Heart left ventricle (tissue), 16 donors: ENCODE measurements at regions not wholly inside any gene's neighbourhood (a gene's known extent, or its start where the extent isn't known, plus 50 kb on each side); places are given as distances from the start of the nearest gene placed in this dataset.
A peak's percentile ranks its signal among the peaks of the same experiment; 100 is the strongest.
"Not testable (repeated sequence)": the region's sequence is repeated elsewhere in the genome, so short reads cannot be mapped to it uniquely, and the experiment has no call there.

Experiments used
- ATAC-seq, 4 donors: fragments of 200-7000 bp; cut with Tn5 transposase; one replicate each; pipeline ENCODE4 v1.9.1; 2020 to 2022; ENCODE audit warnings: moderate library complexity in 4 of 4, mild to moderate bottlenecking in 3 of 4, moderate number of reproducible peaks in 1 of 4
- DNase-seq, 5 donors: peaks; one replicate each; pipeline ENCODE4 v3.0.0-alpha.2; 2020
- H3K27ac ChIP-seq, 12 donors: fragments of 200-600 bp; sonication (generic) in 4 of 12; one replicate each; pipeline versions ENCODE4 v1.5.0 to v1.8.0; 2016 to 2022; ENCODE audit warnings: mild to moderate bottlenecking in 2 of 12
- H3K27me3 ChIP-seq, 9 donors: fragments of 200-600 bp; sonication (generic) in 2 of 9; one replicate each; pipeline versions ENCODE4 v1.5.1 to v1.8.0; 2016 to 2022; ENCODE audit warnings: mild to moderate bottlenecking in 3 of 9
- H3K36me3 ChIP-seq, 9 donors: fragments of 200-600 bp; sonication (generic) in 2 of 9; one replicate each; pipeline versions ENCODE4 v1.5.0 to v1.8.0; 2018 to 2022; ENCODE audit warnings: mild to moderate bottlenecking in 2 of 9
- H3K4me1 ChIP-seq, 12 donors: fragments of 200-600 bp; sonication (generic) in 4 of 12; one replicate each; pipeline versions ENCODE4 v1.5.0 to v1.8.0; 2016 to 2022; ENCODE audit warnings: mild to moderate bottlenecking in 3 of 12
- H3K4me3 ChIP-seq, 12 donors: fragments of 200-600 bp; sonication (generic) in 4 of 12; one replicate each; pipeline versions ENCODE4 v1.5.0 to v1.8.0; 2017 to 2022; ENCODE audit warnings: mild to moderate bottlenecking in 9 of 12, moderate library complexity in 4 of 12
- H3K9me3 ChIP-seq, 12 donors: fragments of 200-600 bp; sonication (generic) in 4 of 12; one replicate each; pipeline versions ENCODE4 v1.5.0 to v1.8.0; 2016 to 2022; ENCODE audit warnings: mild to moderate bottlenecking in 1 of 12
- CTCF ChIP-seq, 12 donors: fragments of 200-600 bp; sonication (generic) in 4 of 12; IDR thresholded peaks; one replicate each; pipeline versions ENCODE4 v1.5.0 to v1.8.0; 2018 to 2022; ENCODE audit warnings: antibody characterized with exemption in 12 of 12, mild to moderate bottlenecking in 5 of 12
- POLR2A ChIP-seq, 2 donors: fragments of 450-650 bp; IDR thresholded peaks; one replicate each; pipeline ENCODE4 v1.6.1; 2017; ENCODE audit warnings: antibody characterized with exemption in 2 of 2, mild to moderate bottlenecking in 2 of 2, moderate library complexity in 2 of 2
- WGBS, 4 donors: extraction: QIAGEN DNeasy Blood & Tissue Kit in 2 of 4; methylation state at CpG; one replicate each; pipeline versions ENCODE4 v1.1.5 to v1.1.7; 2013 to 2018; 5-methylcytosine and 5-hydroxymethylcytosine counted together
- intact Hi-C, 10 donors: fragments of 100-400 bp; cut with DNase I; formaldehyde crosslinking; loops; one replicate each; pipeline versions ENCODE4 v1.11.1 to v1.14.2; 2022
- donor health status: ischemic (EF 13 %, LVEDD 7.1; RV severe dilation, severe dysfunction).
- donor health status: healthy with polysubstance abuse.
- donor health status: DM: no; HTN: yes; CAD: no.
- donor health status: DM: no; HTN: no; CAD: no.
- donor health status: ischemic (EF 25% LVEDD 6.9; RV normal size, moderate dysfunction).
- donor health status: ischemic (EF 25% LVEDD 5.7; RV mildly dilated, moderate dysfunction).
- donor health status: healthy.
- donor health status: DM: yes; HTN: yes; CAD: no.
- donor health status: ischemic (EF 35%, LVEDD 5.7; RV mildly dilated, moderate dysfunction).
- donor health status: nonischemic (EF 11% LVEDD 7.7; RV severe dilation, severe dysfunction).
- donor health status: DM: yes; HTN: yes; CAD: no.
- donor health status: PGD.
- donor health status: ischemic (EF 29% LVEDD 5.4; RV normal size, mild dysfunction).
- donor health status: nonischemic (EF 23%, LVEDD 6.1; RV moderate dilation, normal function).

GRCh38 chr5:36507332-36507952, 99.0 kb upstream of the SLC1A3 start:
- peaks cover 0 to 6% (median 0%) of the 10 kb centered on the region in 12 donors for H3K4me1 ChIP-seq
- DNase-seq (peak; percentile 58 to 85 (median 71)), ATAC-seq (peak in 3 of 4 donors; percentile 54 to 71 (median 54))
- WGBS, 4 donors: 51 to 56% (median 55%) methylated on average over 6 of the region's 6 CpGs
- intact Hi-C loops: loop anchor here in 8 of 10 donors (2.0 to 10.0 kb wide), 6 partner anchors 90 to 187 kb away; no protein-coding TSS in a partner anchor
- no peaks in the 10 kb centered on the region for H3K36me3 ChIP-seq
- H3K27ac ChIP-seq: no peak overlapping the region
- peak; percentile 64 to 88 (median 82) for TF ChIP-seq CTCF (IDR thresholded peaks at IDR 0.05)
- TF ChIP-seq POLR2A (IDR thresholded peaks at IDR 0.05): no peak
- peaks cover 0 to 4% (median 0%) of the 10 kb centered on the region in 12 donors for H3K9me3 ChIP-seq
- H3K27me3 ChIP-seq: no peaks in the 10 kb centered on the region
- H3K4me3 ChIP-seq: no peak overlapping the region

- not testable (repeated sequence) for H3K4me3 ChIP-seq, H3K36me3 ChIP-seq, H3K9me3 ChIP-seq, H3K4me1 ChIP-seq, ATAC-seq, H3K27me3 ChIP-seq, H3K27ac ChIP-seq, DNase-seq
- 37 to 58% (median 46%) methylated on average over 3 to 5 of the region's 5 CpGs for WGBS, 4 donors
- intact Hi-C loops: loop anchor here in 8 of 10 donors (5.0 to 10.0 kb wide), 3 partner anchors 91 to 186 kb away; no protein-coding TSS in a partner anchor
Measured at GRCh38 chr5:36508331-36508730, 98.1 kb upstream of the SLC1A3 start.

- 84 to 99% (median 92%) methylated on average over 3 of the region's 3 CpGs for WGBS, 4 donors
- ATAC-seq, H3K36me3 ChIP-seq, H3K4me3 ChIP-seq, DNase-seq, intact Hi-C loops, H3K27ac ChIP-seq, H3K27me3 ChIP-seq, H3K4me1 ChIP-seq: not testable (repeated sequence)
- peaks cover 0 to 11% (median 0%) of the 10 kb centered on the region in 12 donors for H3K9me3 ChIP-seq
Measured at GRCh38 chr5:36513647-36514046, 92.8 kb upstream of the SLC1A3 start.

- ATAC-seq (no peak), DNase-seq (no peak)
- 83 to 91% (median 87%) methylated on average over 2 of the region's 2 CpGs for WGBS, 4 donors
- H3K36me3 ChIP-seq: no peaks in the 10 kb centered on the region
- TF ChIP-seq CTCF (IDR thresholded peaks at IDR 0.05) (no peak), POLR2A (IDR thresholded peaks at IDR 0.05) (no peak)
- H3K27ac ChIP-seq: no peak overlapping the region
- peaks cover 0 to 26% (median 7%) of the 10 kb centered on the region in 12 donors for H3K4me1 ChIP-seq
- no peaks in the 10 kb centered on the region for H3K27me3 ChIP-seq
- peaks cover 0 to 10% (median 0%) of the 10 kb centered on the region in 12 donors for H3K9me3 ChIP-seq
- no peak overlapping the region for H3K4me3 ChIP-seq
- intact Hi-C loops: loop anchor here in 2 of 10 donors (5.0 to 10.0 kb wide), 3 partner anchors 87 to 165 kb away; partner anchors contain the start of gene SLC1A3 (in 1 of the 2)
Measured at GRCh38 chr5:36519881-36520280, 86.5 kb upstream of the SLC1A3 start.

GRCh38 chr5:36521219-36521618, 85.2 kb upstream of the SLC1A3 start:
- Histone ChIP-seq H3K27ac (peak overlapping the region in 1 of 12 donors; percentile 81), H3K4me1 (peaks cover 0 to 26% (median 7%) of the 10 kb centered on the region in 12 donors), H3K27me3 (no peaks in the 10 kb centered on the region), H3K9me3 (peaks cover 0 to 10% (median 0%) of the 10 kb centered on the region in 12 donors), H3K36me3 (no peaks in the 10 kb centered on the region), H3K4me3 (no peak overlapping the region)
- no peak for TF ChIP-seq POLR2A (IDR thresholded peaks at IDR 0.05)
- no peak for TF ChIP-seq CTCF (IDR thresholded peaks at IDR 0.05)
- intact Hi-C loops: loop anchor here in 2 of 10 donors (5.0 to 10.0 kb wide), 3 partner anchors 86 to 164 kb away; partner anchors contain the start of gene SLC1A3 (in 1 of the 2)
- no peak for ATAC-seq
- DNase-seq: no peak
- 43 to 91% (median 59%) methylated on average over 1 of the region's 1 CpG for WGBS, 4 donors
